Mesenchymal stem cell (in vitro differentiated cells and primary cell): ENCODE measurements at regions not wholly inside any gene's neighbourhood (a gene's known extent, or its start where the extent isn't known, plus 50 kb on each side); places are given as distances from the start of the nearest gene placed in this dataset.
A peak's percentile ranks its signal among the peaks of the same experiment; 100 is the strongest.
"Not testable (repeated sequence)": the region's sequence is repeated elsewhere in the genome, so short reads cannot be mapped to it uniquely, and the experiment has no call there.

Experiments
- DNase-seq: peaks from one replicate; pipeline ENCODE4 v3.0.0-alpha.2; 2013
- H2AFZ ChIP-seq: one replicate; pipeline ENCODE4 v1.6.1; 2013; ENCODE audit warnings: low read depth, mild to moderate bottlenecking, control low read depth, inconsistent platforms, low read length, moderate library complexity
- H2AK5ac ChIP-seq: 2 replicates; pipeline ENCODE4 v1.6.1; 2013; ENCODE audit warnings: low read length, moderate library complexity, mild to moderate bottlenecking, inconsistent platforms; ENCODE audit not compliant: severe bottlenecking
- H2BK120ac ChIP-seq: one replicate; pipeline ENCODE4 v1.6.1; 2013; ENCODE audit warnings: low read depth, mild to moderate bottlenecking, inconsistent platforms, low read length, moderate library complexity
- H2BK12ac ChIP-seq, 2 experiments: one replicate each; pipeline ENCODE4 v1.6.1; 2013; ENCODE audit warnings: inconsistent platforms in 2 of 2, low read length in 2 of 2, mild to moderate bottlenecking in 2 of 2, moderate library complexity in 2 of 2, control low read depth in 1 of 2
- H2BK15ac ChIP-seq: one replicate; pipeline ENCODE4 v1.6.1; 2013; ENCODE audit warnings: mild to moderate bottlenecking, low read depth, inconsistent platforms; ENCODE audit not compliant: poor library complexity, severe bottlenecking
- H2BK5ac ChIP-seq: 2 replicates; pipeline ENCODE4 v1.6.1; 2013; ENCODE audit warnings: low read depth, mild to moderate bottlenecking, low read length, control low read depth, inconsistent platforms; ENCODE audit not compliant: poor library complexity, severe bottlenecking
- H3K14ac ChIP-seq, 2 experiments: one replicate each; pipeline ENCODE4 v1.6.1; 2013; ENCODE audit warnings: inconsistent platforms in 2 of 2, low read length in 2 of 2, control low read depth in 1 of 2, mild to moderate bottlenecking in 1 of 2, moderate library complexity in 1 of 2
- H3K18ac ChIP-seq, 2 experiments: one replicate each; pipeline ENCODE4 v1.6.1; 2013; ENCODE audit warnings: inconsistent platforms in 2 of 2, low read length in 2 of 2, control low read depth in 1 of 2, low read depth in 1 of 2, mild to moderate bottlenecking in 1 of 2
- H3K23ac ChIP-seq, 2 experiments: one replicate each; pipeline ENCODE4 v1.6.1; 2013; ENCODE audit warnings: inconsistent platforms in 2 of 2, low read length in 2 of 2, mild to moderate bottlenecking in 2 of 2, moderate library complexity in 2 of 2, control low read depth in 1 of 2
- H3K27ac ChIP-seq: 2 replicates; pipeline ENCODE4 v1.5.1; 2013; ENCODE audit warnings: mild to moderate bottlenecking, moderate library complexity, low read length, control low read depth, inconsistent platforms; ENCODE audit not compliant: poor library complexity, severe bottlenecking
- H3K27me3 ChIP-seq, 2 experiments: 2 replicates each; pipeline versions ENCODE4 v1.6.1 to v1.7.0; 2013; ENCODE audit warnings: low read length in 2 of 2, mild to moderate bottlenecking in 2 of 2, moderate library complexity in 2 of 2, control low read depth in 1 of 2, inconsistent platforms in 1 of 2; ENCODE audit not compliant: control insufficient read depth in 1 of 2, insufficient read depth in 1 of 2
- H3K36me3 ChIP-seq, 2 experiments: 2 replicates each; pipeline versions ENCODE4 v1.6.1 to v1.7.0; 2013; ENCODE audit warnings: low read length in 2 of 2, control low read depth in 1 of 2, inconsistent platforms in 1 of 2, low read depth in 1 of 2, mild to moderate bottlenecking in 1 of 2; ENCODE audit not compliant: insufficient read depth in 2 of 2, control insufficient read depth in 1 of 2
- H3K4ac ChIP-seq, 2 experiments: one replicate each; pipeline ENCODE4 v1.6.1; 2013; ENCODE audit warnings: inconsistent platforms in 2 of 2, low read length in 2 of 2, mild to moderate bottlenecking in 2 of 2, moderate library complexity in 2 of 2, control low read depth in 1 of 2, low read depth in 1 of 2
- H3K4me1 ChIP-seq: 2 replicates; pipeline ENCODE4 v1.6.1; 2013; ENCODE audit warnings: low read depth, low read length, control low read depth; ENCODE audit not compliant: control insufficient read depth, insufficient read depth
- H3K4me2 ChIP-seq: 2 replicates; pipeline ENCODE4 v1.6.1; 2013; ENCODE audit warnings: low read length, mild to moderate bottlenecking, inconsistent platforms; ENCODE audit not compliant: poor library complexity, severe bottlenecking
- H3K4me3 ChIP-seq, 2 experiments: 2 replicates each; pipeline versions ENCODE4 v1.5.1 to v1.7.0; 2013; ENCODE audit warnings: low read length in 2 of 2, mild to moderate bottlenecking in 2 of 2, control low read depth in 1 of 2, low read depth in 1 of 2; ENCODE audit not compliant: insufficient read depth in 1 of 2
- H3K79me1 ChIP-seq: replicated peaks from 2 replicates; pipeline ENCODE4 v1.6.1; 2013; ENCODE audit warnings: mild to moderate bottlenecking, control low read depth, low read length, inconsistent platforms; ENCODE audit not compliant: poor library complexity, severe bottlenecking
- H3K9ac ChIP-seq: 2 replicates; pipeline ENCODE4 v1.7.0; 2013; ENCODE audit warnings: mild to moderate bottlenecking, low read length, moderate library complexity
- H3K9me3 ChIP-seq: 2 replicates; pipeline ENCODE4 v1.7.0; 2013; ENCODE audit warnings: mild to moderate bottlenecking, low read length; ENCODE audit not compliant: control insufficient read depth
- H4K8ac ChIP-seq: one replicate; pipeline ENCODE4 v1.6.1; 2013; ENCODE audit warnings: inconsistent platforms, mild to moderate bottlenecking, low read length, moderate library complexity
- H4K91ac ChIP-seq: one replicate; pipeline ENCODE4 v1.6.1; 2013; ENCODE audit warnings: mild to moderate bottlenecking, low read length, inconsistent platforms
- WGBS: methylation state at CpG from one replicate; pipeline ENCODE4 v1.1.7; 2013; ENCODE audit warnings: mixed read lengths; 5-methylcytosine and 5-hydroxymethylcytosine counted together

DNA sequence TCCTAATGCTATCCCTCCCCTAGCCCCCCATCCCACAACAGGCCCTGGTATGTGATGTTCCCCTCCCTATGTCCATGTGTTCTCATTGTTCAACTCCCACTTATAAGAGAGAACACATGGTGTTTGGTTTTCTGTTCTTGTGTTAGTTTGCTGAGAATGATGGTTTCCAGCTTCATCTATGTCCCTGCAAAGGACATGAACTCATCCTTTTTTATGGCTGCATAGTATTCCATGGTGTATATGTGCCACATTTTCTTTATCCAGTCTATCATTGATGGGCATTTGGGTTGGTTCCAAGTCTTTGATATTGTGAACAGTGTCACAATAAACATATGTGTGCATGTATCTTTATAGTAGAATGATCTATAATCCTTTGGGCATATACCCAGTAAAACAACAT, 99.2 kb downstream of the OAT start:
- H2BK120ac ChIP-seq, H3K14ac ChIP-seq, H3K4ac ChIP-seq, H2BK15ac ChIP-seq, H3K18ac ChIP-seq, H3K9ac ChIP-seq, H2AFZ ChIP-seq, H3K4me3 ChIP-seq, H3K23ac ChIP-seq, H3K9me3 ChIP-seq, H4K91ac ChIP-seq, H2AK5ac ChIP-seq, DNase-seq, H3K4me2 ChIP-seq, H3K36me3 ChIP-seq, H2BK12ac ChIP-seq, H2BK5ac ChIP-seq, H3K79me1 ChIP-seq, H3K27ac ChIP-seq, H4K8ac ChIP-seq: not testable (repeated sequence)
- Histone ChIP-seq H3K4me1 (peaks cover 14% of the 10 kb centered on the region), H3K27me3 (peaks cover 0 to 15% of the 10 kb centered on the region in 2 experiments)

DNA sequence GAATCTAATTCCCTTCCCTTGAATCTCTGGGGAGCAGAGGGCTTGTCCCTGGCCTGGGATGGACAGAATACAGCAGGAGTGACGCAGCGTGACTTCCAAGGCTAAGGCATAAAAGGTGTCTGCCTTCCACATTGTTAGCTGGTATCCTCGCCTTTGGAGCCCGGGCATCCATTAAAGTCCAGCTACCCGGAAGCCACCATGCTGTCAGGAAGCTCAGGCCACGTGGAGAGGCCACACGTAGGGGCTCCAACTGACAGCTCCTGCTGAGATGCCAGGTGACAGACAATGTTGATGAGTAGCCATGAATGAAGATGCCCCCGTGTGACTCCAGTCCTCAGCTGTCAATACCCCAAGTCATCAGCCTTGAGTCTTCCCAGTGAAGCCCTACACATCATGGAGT, 99.9 kb downstream of the OAT start:
- DNase-seq, result no peak
- no peak overlapping the region for H2BK120ac ChIP-seq
- H3K27ac ChIP-seq, result no peak overlapping the region
- H2BK15ac ChIP-seq, result no peak overlapping the region
- H3K27me3 ChIP-seq, result peaks cover 0 to 12% of the 10 kb centered on the region in 2 experiments
- no peaks in the 10 kb centered on the region for H3K36me3 ChIP-seq
- no peak overlapping the region for H3K4ac ChIP-seq
- peaks cover 11% of the 10 kb centered on the region for H3K4me1 ChIP-seq
- no peak overlapping the region for H3K23ac ChIP-seq
- no peak overlapping the region for H4K91ac ChIP-seq
- H2BK12ac ChIP-seq, result peak overlapping the region in 1 of 2 experiments; percentile 8
- no peak overlapping the region for H4K8ac ChIP-seq
- no peaks in the 10 kb centered on the region for H3K79me1 ChIP-seq
- H3K14ac ChIP-seq, result no peak overlapping the region
- peak overlapping the region; percentile 15 for H2AK5ac ChIP-seq
- H3K9me3 ChIP-seq, result no peaks in the 10 kb centered on the region
- no peak overlapping the region for H2BK5ac ChIP-seq
- no peak overlapping the region for H3K9ac ChIP-seq
- 84% methylated on average over 8 of the region's 8 CpGs for WGBS
- no peak overlapping the region for H2AFZ ChIP-seq
- H3K18ac ChIP-seq, result no peak overlapping the region
- no peak overlapping the region for H3K4me2 ChIP-seq
- H3K4me3 ChIP-seq, result no peak overlapping the region

DNA sequence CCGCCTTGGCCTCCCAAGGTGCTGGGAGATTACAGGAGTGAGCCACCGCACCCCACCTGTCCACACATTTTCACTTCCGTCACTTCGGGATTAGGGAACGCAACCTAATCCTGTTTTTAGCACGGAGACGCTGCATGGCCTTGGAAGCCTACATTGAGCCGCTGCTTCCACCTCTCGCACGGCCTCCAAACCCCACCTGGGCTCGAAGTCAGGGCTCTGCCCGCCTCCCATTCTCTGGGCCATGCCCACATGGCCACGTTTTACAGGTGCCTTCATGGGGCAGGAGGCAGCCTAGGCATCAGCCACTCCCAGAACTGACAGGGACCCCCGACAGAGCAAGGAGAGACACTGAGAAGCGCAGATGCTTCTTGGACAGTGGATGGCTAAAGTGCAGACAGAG, 100.6 kb downstream of the OAT start:
- H2AFZ ChIP-seq, result no peak overlapping the region
- H3K27me3 ChIP-seq, result peaks cover 0 to 5% of the 10 kb centered on the region in 2 experiments
- no peaks in the 10 kb centered on the region for H3K36me3 ChIP-seq
- 85% methylated on average over 15 of the region's 15 CpGs for WGBS
- H3K4ac ChIP-seq, result no peak overlapping the region
- H3K4me1 ChIP-seq, result peaks cover 11% of the 10 kb centered on the region
- no peak overlapping the region for H2BK5ac ChIP-seq
- H4K91ac ChIP-seq, result no peak overlapping the region
- H2BK120ac ChIP-seq, result no peak overlapping the region
- H3K18ac ChIP-seq, result no peak overlapping the region
- no peak overlapping the region for H3K27ac ChIP-seq
- H3K23ac ChIP-seq, result no peak overlapping the region
- no peaks in the 10 kb centered on the region for H3K9me3 ChIP-seq
- H2BK12ac ChIP-seq, result no peak overlapping the region
- no peak overlapping the region for H2BK15ac ChIP-seq
- no peak overlapping the region for H4K8ac ChIP-seq
- no peak overlapping the region for H3K4me2 ChIP-seq
- no peak overlapping the region for H2AK5ac ChIP-seq
- H3K4me3 ChIP-seq, result no peak overlapping the region
- peak overlapping the region in 1 of 2 experiments; percentile 9 for H3K14ac ChIP-seq
- H3K9ac ChIP-seq, result no peak overlapping the region
- DNase-seq, result no peak
- no peaks in the 10 kb centered on the region for H3K79me1 ChIP-seq

DNA sequence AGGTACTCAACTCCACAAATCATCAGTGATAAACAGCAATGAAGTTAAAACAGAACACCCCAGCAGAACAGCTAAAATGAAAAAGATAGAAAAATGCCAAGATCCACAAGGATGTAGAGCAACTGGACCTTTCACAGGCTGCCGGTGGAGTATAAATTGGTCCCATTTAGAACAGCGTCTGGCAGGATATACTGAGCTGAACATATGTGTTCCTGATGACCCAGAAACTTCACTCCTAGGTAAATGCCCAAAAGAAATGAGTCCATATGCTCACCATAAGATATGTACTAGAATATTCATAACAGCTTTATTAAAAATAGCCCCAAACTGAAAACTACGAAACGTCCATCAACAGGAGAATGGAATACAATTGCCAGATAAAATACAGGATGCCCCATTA, 102.4 kb downstream of the OAT start:
- Histone ChIP-seq H2BK12ac (no peak overlapping the region), H3K23ac (no peak overlapping the region), H3K9ac (no peak overlapping the region), H4K91ac (no peak overlapping the region), H3K27me3 (no peaks in the 10 kb centered on the region), H3K4me3 (no peak overlapping the region), H2BK5ac (no peak overlapping the region), H4K8ac (no peak overlapping the region), H3K79me1 (no peaks in the 10 kb centered on the region), H2AFZ (no peak overlapping the region), H3K4ac (no peak overlapping the region), H3K14ac (no peak overlapping the region), H2BK120ac (no peak overlapping the region), H2BK15ac (no peak overlapping the region), H3K4me1 (peaks cover 9% of the 10 kb centered on the region), H2AK5ac (no peak overlapping the region), H3K18ac (no peak overlapping the region), H3K27ac (no peak overlapping the region), H3K36me3 (no peaks in the 10 kb centered on the region), H3K9me3 (no peaks in the 10 kb centered on the region), H3K4me2 (no peak overlapping the region)
- DNase-seq, result no peak
- 82% methylated on average over 4 of the region's 4 CpGs for WGBS
